ENCODE measurements at regions not wholly inside any gene's neighbourhood (a gene's known extent, or its start where the extent isn't known, plus 50 kb on each side); places are given as distances from the start of the nearest gene placed in this dataset.

- TF ChIP-seq REST (IDR thresholded peaks at IDR 0.05; ENCODE audit: unreplicated experiment) (no peak), STAT1 (IDR thresholded peaks at IDR 0.05; ENCODE audit: unreplicated experiment) (no peak), ZNF331 (CRISPR knock-in tag; IDR thresholded peaks at IDR 0.05; ENCODE audit: low read depth) (no peak), CTCF (conservative IDR thresholded peaks at IDR 0.05; ENCODE audit: low read depth in 2 of 2) (no peak), POLR2AphosphoS5 (IDR thresholded peaks at IDR 0.05; ENCODE audit: low read depth) (no peak), JUNB (IDR thresholded peaks at IDR 0.05; ENCODE audit: unreplicated experiment) (no peak), NANOG (IDR thresholded peaks at IDR 0.05; ENCODE audit: borderline replicate concordance) (no peak), ETS1 (IDR thresholded peaks at IDR 0.05) (no peak), EZH2phosphoT487 (IDR thresholded peaks at IDR 0.05; ENCODE audit: unreplicated experiment) (no peak)
These were observed 854.7 kb downstream of the TBC1D22A start (continued) for GRCh38 chr22:47617186-47617585.

GRCh38 chr22:47616396-47617020, 854.1 kb downstream of the TBC1D22A start:
- Histone ChIP-seq H3K9me2 (ENCODE audit: insufficient read depth) (no peaks in the 10 kb centered on the region), H3K27ac (ENCODE audit: low read depth) (no peak overlapping the region), H3K4me1 (ENCODE audit: insufficient read depth) (no peaks in the 10 kb centered on the region), H4K20me1 (replicated peaks; ENCODE audit: insufficient read depth) (no peaks in the 10 kb centered on the region), H3K36me3 (ENCODE audit: insufficient read depth) (no peaks in the 10 kb centered on the region), H3K79me2 (replicated peaks; ENCODE audit: insufficient read depth) (no peaks in the 10 kb centered on the region), H3K4me3 (no peak overlapping the region), H3K27me3 (ENCODE audit: insufficient read depth) (no peaks in the 10 kb centered on the region), H3F3A (replicated peaks; ENCODE audit: low read depth) (no peaks in the 10 kb centered on the region), H3K4me2 (no peak overlapping the region), H2AFZ (no peak overlapping the region)
- no peak overlapping the region for H3K27ac Mint-ChIP-seq
- H3K4me3 Mint-ChIP-seq, result no peak overlapping the region
- H3K9me3 Mint-ChIP-seq, result peaks cover 42% of the 10 kb centered on the region
- no peaks in the 10 kb centered on the region for H3K4me1 Mint-ChIP-seq
- no peak for TF ChIP-seq ZNF114 (CRISPR knock-in tag; IDR thresholded peaks at IDR 0.05)
- no peak for TF ChIP-seq JUNB (IDR thresholded peaks at IDR 0.05; ENCODE audit: unreplicated experiment)
- no peak for TF ChIP-seq EZH2phosphoT487 (IDR thresholded peaks at IDR 0.05; ENCODE audit: unreplicated experiment)
- TF ChIP-seq ZNF331 (CRISPR knock-in tag; IDR thresholded peaks at IDR 0.05; ENCODE audit: low read depth), result no peak
- TF ChIP-seq ETS1 (IDR thresholded peaks at IDR 0.05), result no peak
- no peak for TF ChIP-seq CTCF (conservative IDR thresholded peaks at IDR 0.05; ENCODE audit: low read depth in 2 of 2)
- no peak for DNase-seq (ENCODE audit: low spot score)
- peaks cover 2% of the 10 kb centered on the region for H3K27me3 Mint-ChIP-seq (ENCODE audit: insufficient read depth, low read depth, poor library complexity)
- peaks cover 3% of the 10 kb centered on the region; the same call in 1 of the 3 replicates for H3K36me3 Mint-ChIP-seq (ENCODE audit: low read depth)
- ATAC-seq, result no peak

All from GM23338 (cell line).